ENCODE measurements at regions not wholly inside any gene's neighbourhood (a gene's known extent, or its start where the extent isn't known, plus 50 kb on each side); places are given as distances from the start of the nearest gene placed in this dataset.

- no peak overlapping the region for H3K4me3 ChIP-seq (ENCODE audit: low read depth, low read length, poor library complexity, severe bottlenecking)
- H3K27me3 ChIP-seq (ENCODE audit: insufficient read depth, low read length) = no peaks in the 10 kb centered on the region
- TF ChIP-seq CTCF (IDR thresholded peaks at IDR 0.05; ENCODE audit: low read length) (no peak), EZH2 (IDR thresholded peaks at IDR 0.05; ENCODE audit: borderline replicate concordance, low read length) (no peak)
- H3K4me2 ChIP-seq (ENCODE audit: low read length) = no peak overlapping the region
- no peak overlapping the region for H2AFZ ChIP-seq (ENCODE audit: low read length)
- H3K79me2 ChIP-seq (ENCODE audit: insufficient read depth, low read length) = no peaks in the 10 kb centered on the region
- H3K9me2 ChIP-seq (ENCODE audit: low read depth, low read length) = no peaks in the 10 kb centered on the region
- no peaks in the 10 kb centered on the region for H4K20me1 ChIP-seq (ENCODE audit: insufficient read depth, low read length)
- no peak overlapping the region for H3K27ac ChIP-seq (ENCODE audit: low read depth, low read length, poor library complexity, severe bottlenecking)
- no peaks in the 10 kb centered on the region for H3K9me3 ChIP-seq (ENCODE audit: low read length)
- no peaks in the 10 kb centered on the region for H3K4me1 ChIP-seq (ENCODE audit: insufficient read depth, low read length, severe bottlenecking)
- H3F3A ChIP-seq (ENCODE audit: insufficient read depth, low read length) = no peaks in the 10 kb centered on the region
- H3K9ac ChIP-seq (ENCODE audit: low read length) = no peak overlapping the region
- no peaks in the 10 kb centered on the region for H3K36me3 ChIP-seq (ENCODE audit: insufficient read depth, low read length)
These were observed 483.1 kb downstream of the BCOR start for GRCh38 chrX:39614680-39614998.

DNA sequence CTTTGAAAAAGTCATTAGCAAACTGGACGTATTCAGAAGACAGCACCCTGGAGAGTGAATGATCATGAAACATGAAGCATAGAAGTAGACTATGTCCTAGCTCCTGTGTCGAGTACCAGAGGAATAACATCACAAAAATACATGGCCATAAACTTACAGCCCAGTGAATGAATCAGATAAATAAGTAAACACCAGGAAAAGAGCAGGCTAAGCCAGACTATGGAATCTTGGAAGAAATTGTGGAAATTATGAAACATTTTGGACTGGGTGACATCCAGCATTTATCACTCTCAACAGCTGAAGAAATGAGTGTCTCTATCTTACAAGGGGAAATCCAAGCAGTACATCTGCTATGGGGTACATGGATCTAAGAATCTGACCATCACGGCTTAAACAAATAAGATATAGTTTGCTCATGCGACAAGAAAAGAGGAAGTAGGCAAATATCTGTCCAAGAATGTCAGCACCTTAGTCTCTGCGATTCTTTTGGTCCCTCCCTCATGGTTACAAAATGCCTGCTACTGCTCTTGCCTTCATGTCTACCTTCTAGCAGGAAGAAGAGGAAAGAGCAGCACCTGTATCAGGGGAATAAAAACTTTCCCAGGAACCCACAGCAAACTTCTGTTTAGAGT is 481.5 kb downstream of the BCOR start:
- no peak overlapping the region for H3K9ac ChIP-seq (ENCODE audit: low read length)
- H3K4me3 ChIP-seq (ENCODE audit: low read depth, low read length, poor library complexity, severe bottlenecking) = no peak overlapping the region
- no peaks in the 10 kb centered on the region for H3K9me2 ChIP-seq (ENCODE audit: low read depth, low read length)

GRCh38 chrX:39616731-39617130 is 481.0 kb downstream of the BCOR start:
- Histone ChIP-seq H3K27ac (ENCODE audit: low read depth, low read length, poor library complexity, severe bottlenecking) (no peak overlapping the region), H3F3A (ENCODE audit: insufficient read depth, low read length) (no peaks in the 10 kb centered on the region), H3K4me1 (ENCODE audit: insufficient read depth, low read length, severe bottlenecking) (no peaks in the 10 kb centered on the region), H3K9ac (ENCODE audit: low read length) (no peak overlapping the region), H3K27me3 (ENCODE audit: insufficient read depth, low read length) (no peaks in the 10 kb centered on the region), H3K4me2 (ENCODE audit: low read length) (no peak overlapping the region), H3K79me2 (ENCODE audit: insufficient read depth, low read length) (no peaks in the 10 kb centered on the region), H3K4me3 (ENCODE audit: low read depth, low read length, poor library complexity, severe bottlenecking) (no peak overlapping the region), H3K36me3 (ENCODE audit: insufficient read depth, low read length) (no peaks in the 10 kb centered on the region), H4K20me1 (ENCODE audit: insufficient read depth, low read length) (no peaks in the 10 kb centered on the region), H2AFZ (ENCODE audit: low read length) (no peak overlapping the region), H3K9me3 (ENCODE audit: low read length) (no peaks in the 10 kb centered on the region), H3K9me2 (ENCODE audit: low read depth, low read length) (no peaks in the 10 kb centered on the region)
- TF ChIP-seq CTCF (IDR thresholded peaks at IDR 0.05; ENCODE audit: low read length) = no peak
- TF ChIP-seq EZH2 (IDR thresholded peaks at IDR 0.05; ENCODE audit: borderline replicate concordance, low read length) = no peak

More for the DNA sequence above, 481.5 kb downstream of the BCOR start:
- Histone ChIP-seq H3F3A (ENCODE audit: insufficient read depth, low read length) (no peaks in the 10 kb centered on the region), H3K4me1 (ENCODE audit: insufficient read depth, low read length, severe bottlenecking) (no peaks in the 10 kb centered on the region), H3K79me2 (ENCODE audit: insufficient read depth, low read length) (no peaks in the 10 kb centered on the region), H3K27ac (ENCODE audit: low read depth, low read length, poor library complexity, severe bottlenecking) (no peak overlapping the region), H2AFZ (ENCODE audit: low read length) (no peak overlapping the region), H4K20me1 (ENCODE audit: insufficient read depth, low read length) (no peaks in the 10 kb centered on the region), H3K4me2 (ENCODE audit: low read length) (no peak overlapping the region), H3K36me3 (ENCODE audit: insufficient read depth, low read length) (no peaks in the 10 kb centered on the region), H3K27me3 (ENCODE audit: insufficient read depth, low read length) (no peaks in the 10 kb centered on the region), H3K9me3 (ENCODE audit: low read length) (no peaks in the 10 kb centered on the region)
- no peak for TF ChIP-seq CTCF (IDR thresholded peaks at IDR 0.05; ENCODE audit: low read length)
- TF ChIP-seq EZH2 (IDR thresholded peaks at IDR 0.05; ENCODE audit: borderline replicate concordance, low read length) = no peak
